GM23338 (cell line): ENCODE measurements at regions not wholly inside any gene's neighbourhood (a gene's known extent, or its start where the extent isn't known, plus 50 kb on each side); places are given as distances from the start of the nearest gene placed in this dataset.
A peak's percentile ranks its signal among the peaks of the same experiment; 100 is the strongest.

Experiments
- ATAC-seq: fragments of 200-7000 bp; cut with Tn5 transposase; 3 replicates; pipeline ENCODE4 v1.9.1; 2020
- DNase-seq: peaks from one replicate; pipeline ENCODE4 v3.0.0-alpha.2; 2015; ENCODE audit warnings: low spot score
- H2AFZ ChIP-seq: fragments of 200-600 bp; sonication (generic); 2 replicates; pipeline ENCODE4 v1.8.0; 2016; ENCODE audit warnings: antibody characterized with exemption, mild to moderate bottlenecking, moderate library complexity
- H3F3A ChIP-seq: fragments of 200-600 bp; sonication (generic); replicated peaks from 2 replicates; pipeline ENCODE4 v1.8.0; 2017; ENCODE audit warnings: antibody characterized with exemption, mixed run types, low read depth
- H3K27ac ChIP-seq: fragments of 200-600 bp; sonication (generic); 2 replicates; pipeline ENCODE4 v1.6.1; 2016; ENCODE audit warnings: low read depth
- H3K27me3 ChIP-seq: fragments of 200-600 bp; sonication (generic); 2 replicates; pipeline ENCODE4 v1.8.0; 2016; ENCODE audit warnings: mild to moderate bottlenecking, mixed run types, moderate library complexity; ENCODE audit not compliant: insufficient read depth
- H3K36me3 ChIP-seq: fragments of 200-600 bp; sonication (generic); 2 replicates; pipeline ENCODE4 v1.8.0; 2016; ENCODE audit warnings: mild to moderate bottlenecking; ENCODE audit not compliant: insufficient read depth
- H3K4me1 ChIP-seq: fragments of 200-600 bp; sonication (generic); 2 replicates; pipeline ENCODE4 v1.8.0; 2016; ENCODE audit warnings: mild to moderate bottlenecking, moderate library complexity; ENCODE audit not compliant: insufficient read depth
- H3K4me2 ChIP-seq: fragments of 200-600 bp; sonication (generic); 2 replicates; pipeline ENCODE4 v1.7.1; 2017; ENCODE audit warnings: mixed run types
- H3K4me3 ChIP-seq: fragments of 200-600 bp; sonication (generic); 2 replicates; pipeline ENCODE4 v1.6.1; 2016; ENCODE audit warnings: mixed run types
- H3K79me2 ChIP-seq: fragments of 200-600 bp; sonication (generic); replicated peaks from 2 replicates; pipeline ENCODE4 v1.8.0; 2017; ENCODE audit warnings: mild to moderate bottlenecking; ENCODE audit not compliant: insufficient read depth
- H3K9me2 ChIP-seq: fragments of 200-600 bp; sonication (generic); 2 replicates; pipeline ENCODE4 v1.8.0; 2017; ENCODE audit not compliant: insufficient read depth
- H4K20me1 ChIP-seq: fragments of 200-600 bp; sonication (generic); replicated peaks from 2 replicates; pipeline ENCODE4 v1.8.0; 2017; ENCODE audit warnings: mild to moderate bottlenecking; ENCODE audit not compliant: insufficient read depth
- H3K27ac Mint-ChIP-seq: 2 replicates; pipeline ENCODE4 v1.8.0; 2020; ENCODE audit warnings: inconsistent platforms, mild to moderate bottlenecking, moderate library complexity, mixed read lengths
- H3K27me3 Mint-ChIP-seq: 3 replicates; pipeline ENCODE4 v1.8.0; 2022; ENCODE audit warnings: low read depth, mild to moderate bottlenecking, moderate library complexity, mixed read lengths, inconsistent platforms; ENCODE audit not compliant: insufficient read depth, poor library complexity
- H3K36me3 Mint-ChIP-seq: 3 replicates; pipeline ENCODE4 v1.8.0; 2021; ENCODE audit warnings: low read depth, mild to moderate bottlenecking, inconsistent platforms, moderate library complexity, mixed read lengths
- H3K4me1 Mint-ChIP-seq: 3 replicates; pipeline ENCODE4 v1.8.0; 2020; ENCODE audit warnings: mild to moderate bottlenecking, inconsistent platforms, mixed read lengths
- H3K4me3 Mint-ChIP-seq: 3 replicates; pipeline ENCODE4 v1.8.0; 2021; ENCODE audit warnings: moderate library complexity, mild to moderate bottlenecking, inconsistent platforms, mixed read lengths
- H3K9me3 Mint-ChIP-seq: 3 replicates; pipeline ENCODE4 v1.8.0; 2020; ENCODE audit warnings: moderate library complexity, mild to moderate bottlenecking, inconsistent platforms, mixed read lengths
- CREB1 ChIP-seq: fragments of 250-450 bp; sonication (Bioruptor Pico); IDR thresholded peaks from 2 replicates; pipeline ENCODE4 v1.5.0; 2020; ENCODE audit warnings: low read depth, mild to moderate bottlenecking, moderate library complexity
- CTCF ChIP-seq, 2 experiments: fragments of 200-600 bp in 1 of 2; sonication (generic) in 1 of 2; conservative IDR thresholded peaks; 2 replicates each; pipeline versions ENCODE4 v1.5.1 to v1.6.1; 2016 to 2017; ENCODE audit warnings: antibody characterized with exemption in 2 of 2, low read depth in 2 of 2, mild to moderate bottlenecking in 2 of 2, moderate library complexity in 1 of 2
- JUNB ChIP-seq: IDR thresholded peaks from one replicate; pipeline ENCODE4 v1.6.1; 2016; ENCODE audit warnings: antibody characterized with exemption; ENCODE audit not compliant: unreplicated experiment
- POLR2AphosphoS5 ChIP-seq: IDR thresholded peaks from 2 replicates; pipeline ENCODE4 v1.6.1; 2016; ENCODE audit warnings: antibody characterized with exemption, low read depth
- ZNF114 ChIP-seq: fragments of 250-450 bp; sonication (Bioruptor Pico); IDR thresholded peaks from 2 replicates; pipeline ENCODE4 v1.5.0; 2020; ENCODE audit warnings: mild to moderate bottlenecking, moderate library complexity
- ZNF462 ChIP-seq: fragments of 250-450 bp; sonication (Bioruptor Pico); IDR thresholded peaks from 2 replicates; pipeline ENCODE4 v1.5.0; 2020; ENCODE audit warnings: mild to moderate bottlenecking, moderate library complexity

GRCh38 chr4:3829211-3829955 is 63.2 kb downstream of the ADRA2C start (continued):
- TF ChIP-seq ZNF462 (CRISPR knock-in tag) (no peak), POLR2AphosphoS5 (no peak), ZNF114 (CRISPR knock-in tag) (no peak), CREB1 (CRISPR knock-in tag) (no peak)

- Histone ChIP-seq H3K9me2 (no peaks in the 10 kb centered on the region), H4K20me1 (no peaks in the 10 kb centered on the region), H3K27ac (no peak overlapping the region), H3K27me3 (no peaks in the 10 kb centered on the region), H3K4me2 (0 out of 2 replicates have a peak overlapping the region, but pooled peaks have one; percentile 32), H3K4me3 (no peak overlapping the region), H2AFZ (peak overlapping the region; percentile 84), H3K4me1 (peaks cover 6% of the 10 kb centered on the region; the same call in 1 of the 2 replicates), H3F3A (no peaks in the 10 kb centered on the region), H3K79me2 (no peaks in the 10 kb centered on the region), H3K36me3 (no peaks in the 10 kb centered on the region)
- peak; percentile 56 for DNase-seq
- Mint-ChIP-seq H3K27ac (no peak overlapping the region), H3K9me3 (no peaks in the 10 kb centered on the region; the same call in 2 of the 3 replicates), H3K4me3 (no peak overlapping the region), H3K4me1 (peaks cover 32% of the 10 kb centered on the region), H3K27me3 (peaks cover 25% of the 10 kb centered on the region), H3K36me3 (no peaks in the 10 kb centered on the region; the same call in 2 of the 3 replicates)
- TF ChIP-seq CTCF (conservative IDR thresholded peaks at IDR 0.05; ENCODE audit: low read depth in 2 of 2) (peak in 1 of 2 experiments; percentile 27; a peak in 2 of 4 replicates), JUNB (no peak), ZNF114 (CRISPR knock-in tag) (no peak)
- peak; percentile 65 for ATAC-seq
Observed at GRCh38 chr4:3829956-3830773, 64.0 kb downstream of the ADRA2C start.
